ENCODE measurements at regions not wholly inside any gene's neighbourhood (a gene's known extent, or its start where the extent isn't known, plus 50 kb on each side); places are given as distances from the start of the nearest gene placed in this dataset.

GRCh38 chr16:75792771-75793492, 66.6 kb upstream of the CPHXL start:
- ATAC-seq (no peak), DNase-seq (no peak)
- no peak overlapping the region for H3K27ac ChIP-seq
- no peak for TF ChIP-seq CTCF (IDR thresholded peaks at IDR 0.05)
- no peak for TF ChIP-seq POLR2A (IDR thresholded peaks at IDR 0.05)
- no peaks in the 10 kb centered on the region for H3K4me1 ChIP-seq
- intact Hi-C loops (cut with DNase I) = loop anchor here (10.0 kb wide), 1 partner anchor 862 kb away; no protein-coding TSS in a partner anchor
- H3K9me3 ChIP-seq = no peaks in the 10 kb centered on the region
- H3K4me3 ChIP-seq = no peak overlapping the region
- no peaks in the 10 kb centered on the region for H3K27me3 ChIP-seq
- WGBS, 2 donors = 70 to 80% methylated on average over 7 of the region's 7 CpGs
- no peaks in the 10 kb centered on the region for H3K36me3 ChIP-seq (replicated peaks in 1 of 2; ENCODE audit: insufficient read depth in 1 of 2, low read depth in 2 of 2)

- TF ChIP-seq CTCF (IDR thresholded peaks at IDR 0.05) (no peak), POLR2A (IDR thresholded peaks at IDR 0.05) (no peak)
- Histone ChIP-seq H3K27me3 (no peaks in the 10 kb centered on the region), H3K4me1 (no peaks in the 10 kb centered on the region), H3K36me3 (replicated peaks in 1 of 2; ENCODE audit: insufficient read depth in 1 of 2, low read depth in 2 of 2) (no peaks in the 10 kb centered on the region), H3K27ac (no peak overlapping the region), H3K4me3 (no peak overlapping the region), H3K9me3 (no peaks in the 10 kb centered on the region)
- DNase-seq (no peak), ATAC-seq (no peak)
- WGBS, 2 donors = 64 to 66% methylated on average over 4 of the region's 4 CpGs
- intact Hi-C loops (cut with DNase I) = loop anchor here (10.0 kb wide), 1 partner anchor 861 kb away; no protein-coding TSS in a partner anchor
Observed at GRCh38 chr16:75793641-75794040, 67.4 kb upstream of the CPHXL start.

GRCh38 chr16:75794426-75794825, 68.1 kb upstream of the CPHXL start:
- intact Hi-C loops (cut with DNase I) = loop anchor here (10.0 kb wide), 1 partner anchor 860 kb away; no protein-coding TSS in a partner anchor
- ATAC-seq (no peak), DNase-seq (no peak)
- WGBS, 2 donors = 43 to 57% methylated on average over 4 of the region's 4 CpGs
- TF ChIP-seq CTCF (IDR thresholded peaks at IDR 0.05) (no peak), POLR2A (IDR thresholded peaks at IDR 0.05) (no peak)
- no peak overlapping the region for H3K4me3 ChIP-seq
- H3K36me3 ChIP-seq (replicated peaks in 1 of 2; ENCODE audit: insufficient read depth in 1 of 2, low read depth in 2 of 2) = no peaks in the 10 kb centered on the region
- H3K27ac ChIP-seq = no peak overlapping the region
- no peaks in the 10 kb centered on the region for H3K9me3 ChIP-seq
- no peaks in the 10 kb centered on the region for H3K4me1 ChIP-seq
- H3K27me3 ChIP-seq = no peaks in the 10 kb centered on the region

- DNase-seq (no peak), ATAC-seq (no peak)
- no peaks in the 10 kb centered on the region for H3K9me3 ChIP-seq
- H3K4me3 ChIP-seq = no peak overlapping the region
- intact Hi-C loops (cut with DNase I) = loop anchor here (10.0 kb wide), 1 partner anchor 856 kb away; no protein-coding TSS in a partner anchor
- no peaks in the 10 kb centered on the region for H3K4me1 ChIP-seq
- no peak for TF ChIP-seq POLR2A (IDR thresholded peaks at IDR 0.05)
- TF ChIP-seq CTCF (IDR thresholded peaks at IDR 0.05) = no peak
- H3K27ac ChIP-seq = no peak overlapping the region
- 63 to 74% methylated on average over 4 of the region's 4 CpGs for WGBS, 2 donors
- H3K27me3 ChIP-seq = no peaks in the 10 kb centered on the region
- H3K36me3 ChIP-seq (replicated peaks in 1 of 2; ENCODE audit: insufficient read depth in 1 of 2, low read depth in 2 of 2) = no peaks in the 10 kb centered on the region
Observed at GRCh38 chr16:75798714-75799113, 72.4 kb upstream of the CPHXL start.

- Histone ChIP-seq H3K4me3 (no peak overlapping the region), H3K36me3 (replicated peaks in 1 of 2; ENCODE audit: insufficient read depth in 1 of 2, low read depth in 2 of 2) (no peaks in the 10 kb centered on the region), H3K4me1 (no peaks in the 10 kb centered on the region), H3K27me3 (no peaks in the 10 kb centered on the region), H3K27ac (no peak overlapping the region), H3K9me3 (no peaks in the 10 kb centered on the region)
- ATAC-seq = no peak
- intact Hi-C loops (cut with DNase I) = no loop called here
- peak in 5 of 7 experiments; percentile 6 to 50 (median 45) for TF ChIP-seq CTCF (IDR thresholded peaks at IDR 0.05)
- no peak for TF ChIP-seq POLR2A (IDR thresholded peaks at IDR 0.05)
- 26 to 27% methylated on average over 3 of the region's 3 CpGs for WGBS, 2 donors
- DNase-seq = no peak
Observed at GRCh38 chr16:75801307-75801706, 75.0 kb upstream of the CPHXL start.

Measured in body of pancreas (tissue), 4 donors.